PC-3 (cell line): ENCODE measurements at regions not wholly inside any gene's neighbourhood (a gene's known extent, or its start where the extent isn't known, plus 50 kb on each side); places are given as distances from the start of the nearest gene placed in this dataset.

Source experiments
- EZH2phosphoT487 ChIP-seq: fragments of 300-600 bp; sonication (generic); IDR thresholded peaks from 2 replicates; pipeline ENCODE4 v1.6.1; 2018; ENCODE audit warnings: mild to moderate bottlenecking, antibody characterized with exemption, low read length, borderline replicate concordance
- TF ChIP-seq, protein P1 (sequence below): fragments of 300-600 bp; sonication (generic); conservative IDR thresholded peaks from 2 replicates; pipeline ENCODE4 v1.5.1; 2017; ENCODE audit warnings: antibody characterized with exemption, low read depth, mild to moderate bottlenecking, low read length

DNA sequence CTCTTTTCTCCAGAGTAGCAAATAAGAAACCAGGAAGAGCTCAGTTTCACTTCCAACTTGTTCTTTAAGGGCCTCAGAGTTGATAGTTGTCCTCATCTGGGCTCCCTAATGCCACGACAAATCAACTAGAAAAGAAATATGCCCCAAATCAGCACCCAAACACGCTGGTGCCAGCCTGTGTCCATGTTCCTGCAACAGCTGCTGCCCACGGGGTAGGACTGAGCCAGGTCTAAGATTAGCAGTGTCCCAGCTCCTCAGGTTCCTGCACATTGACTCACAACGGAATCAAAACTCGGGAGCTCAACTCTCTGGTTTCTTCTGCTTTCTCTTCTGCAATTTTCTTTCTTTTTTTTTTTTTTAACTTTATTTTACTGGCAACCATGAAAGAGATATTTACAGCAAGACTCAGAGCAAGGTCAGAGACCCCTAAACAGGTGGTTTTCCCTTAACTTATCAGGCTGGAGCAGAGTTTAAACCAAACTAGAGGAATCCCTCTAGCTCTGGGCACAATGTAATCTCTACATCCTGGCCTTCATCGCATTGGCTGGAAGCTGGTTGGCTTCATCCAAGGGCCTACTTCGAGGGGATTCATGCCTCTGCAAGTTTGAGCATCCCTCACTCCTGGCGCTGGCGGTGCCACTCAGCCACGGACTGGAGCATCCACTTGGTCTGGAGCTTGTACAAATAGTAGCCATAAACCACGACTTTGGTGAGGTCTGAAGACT lies 126.1 kb downstream of the PFKFB3 start:
- TF ChIP-seq, protein P1, sequence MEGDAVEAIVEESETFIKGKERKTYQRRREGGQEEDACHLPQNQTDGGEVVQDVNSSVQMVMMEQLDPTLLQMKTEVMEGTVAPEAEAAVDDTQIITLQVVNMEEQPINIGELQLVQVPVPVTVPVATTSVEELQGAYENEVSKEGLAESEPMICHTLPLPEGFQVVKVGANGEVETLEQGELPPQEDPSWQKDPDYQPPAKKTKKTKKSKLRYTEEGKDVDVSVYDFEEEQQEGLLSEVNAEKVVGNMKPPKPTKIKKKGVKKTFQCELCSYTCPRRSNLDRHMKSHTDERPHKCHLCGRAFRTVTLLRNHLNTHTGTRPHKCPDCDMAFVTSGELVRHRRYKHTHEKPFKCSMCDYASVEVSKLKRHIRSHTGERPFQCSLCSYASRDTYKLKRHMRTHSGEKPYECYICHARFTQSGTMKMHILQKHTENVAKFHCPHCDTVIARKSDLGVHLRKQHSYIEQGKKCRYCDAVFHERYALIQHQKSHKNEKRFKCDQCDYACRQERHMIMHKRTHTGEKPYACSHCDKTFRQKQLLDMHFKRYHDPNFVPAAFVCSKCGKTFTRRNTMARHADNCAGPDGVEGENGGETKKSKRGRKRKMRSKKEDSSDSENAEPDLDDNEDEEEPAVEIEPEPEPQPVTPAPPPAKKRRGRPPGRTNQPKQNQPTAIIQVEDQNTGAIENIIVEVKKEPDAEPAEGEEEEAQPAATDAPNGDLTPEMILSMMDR = no peak
- TF ChIP-seq EZH2phosphoT487 = no peak
